H9 (cell line): ENCODE measurements at regions not wholly inside any gene's neighbourhood (a gene's known extent, or its start where the extent isn't known, plus 50 kb on each side); places are given as distances from the start of the nearest gene placed in this dataset.

Experiments
- DNase-seq: peaks from one replicate; pipeline ENCODE4 v3.0.0-alpha.2; 2017
- H2AFZ ChIP-seq: one replicate; pipeline ENCODE4 v1.6.1; 2013; ENCODE audit warnings: mild to moderate bottlenecking, low read length, control low read depth, moderate library complexity
- H2AK5ac ChIP-seq: 2 replicates; pipeline ENCODE4 v1.6.1; 2013; ENCODE audit warnings: low read length, control low read depth, mixed read lengths; ENCODE audit not compliant: insufficient read length
- H2BK120ac ChIP-seq: one replicate; pipeline ENCODE4 v1.6.1; 2013; ENCODE audit warnings: low read depth, mild to moderate bottlenecking, low read length, control low read depth, inconsistent platforms; ENCODE audit not compliant: poor library complexity, severe bottlenecking
- H2BK12ac ChIP-seq: 2 replicates; pipeline ENCODE4 v1.6.1; 2013; ENCODE audit warnings: low read length, control low read depth, mixed read lengths, low read depth; ENCODE audit not compliant: insufficient read length
- H2BK15ac ChIP-seq: 2 replicates; pipeline ENCODE4 v1.6.1; 2013; ENCODE audit warnings: low read depth, low read length, control low read depth
- H2BK20ac ChIP-seq: one replicate; pipeline ENCODE4 v1.6.1; 2013; ENCODE audit warnings: low read depth, mild to moderate bottlenecking, low read length, control low read depth, inconsistent platforms; ENCODE audit not compliant: poor library complexity, severe bottlenecking
- H2BK5ac ChIP-seq: 2 replicates; pipeline ENCODE4 v1.6.1; 2013; ENCODE audit warnings: low read length, control low read depth, mixed read lengths; ENCODE audit not compliant: insufficient read length
- H3K14ac ChIP-seq: 2 replicates; pipeline ENCODE4 v1.6.1; 2013; ENCODE audit warnings: low read length, control low read depth; ENCODE audit not compliant: insufficient read depth
- H3K18ac ChIP-seq: 2 replicates; pipeline ENCODE4 v1.6.1; 2013; ENCODE audit warnings: low read depth, mild to moderate bottlenecking, mixed read lengths, low read length, control low read depth; ENCODE audit not compliant: insufficient read length
- H3K23ac ChIP-seq: 2 replicates; pipeline ENCODE4 v1.6.1; 2013; ENCODE audit warnings: low read length, control low read depth, mixed read lengths, low read depth; ENCODE audit not compliant: insufficient read length
- H3K23me2 ChIP-seq: 2 replicates; pipeline ENCODE4 v1.6.1; 2013; ENCODE audit warnings: low read depth, mild to moderate bottlenecking, mixed read lengths, low read length, control low read depth; ENCODE audit not compliant: insufficient read length, poor library complexity, severe bottlenecking
- H3K27ac ChIP-seq: 2 replicates; pipeline ENCODE4 v1.5.1; 2013; ENCODE audit warnings: low read length, control low read depth, mixed read lengths, low read depth; ENCODE audit not compliant: insufficient read length
- H3K27me3 ChIP-seq: 2 replicates; pipeline ENCODE4 v1.6.1; 2013; ENCODE audit warnings: low read length, control low read depth, inconsistent platforms; ENCODE audit not compliant: insufficient read depth
- H3K4ac ChIP-seq: 2 replicates; pipeline ENCODE4 v1.6.1; 2013; ENCODE audit warnings: low read depth, mild to moderate bottlenecking, control low read depth, inconsistent platforms, low read length, moderate library complexity
- H3K4me1 ChIP-seq: 2 replicates; pipeline ENCODE4 v1.6.1; 2013; ENCODE audit warnings: low read length, control low read depth, inconsistent platforms; ENCODE audit not compliant: insufficient read depth
- H3K4me2 ChIP-seq: 2 replicates; pipeline ENCODE4 v1.6.1; 2013; ENCODE audit warnings: low read length, control low read depth, mixed read lengths; ENCODE audit not compliant: insufficient read length, insufficient read depth
- H3K56ac ChIP-seq: 2 replicates; pipeline ENCODE4 v1.6.1; 2013; ENCODE audit warnings: low read depth, mild to moderate bottlenecking, mixed read lengths, low read length, control low read depth; ENCODE audit not compliant: insufficient read length
- H3K79me1 ChIP-seq: 2 replicates; pipeline ENCODE4 v1.6.1; 2013; ENCODE audit warnings: low read depth, mild to moderate bottlenecking, moderate library complexity, low read length, control low read depth, inconsistent platforms; ENCODE audit not compliant: insufficient read depth, poor library complexity, severe bottlenecking
- H3K79me2 ChIP-seq: 2 replicates; pipeline ENCODE4 v1.6.1; 2013; ENCODE audit warnings: low read length, control low read depth, inconsistent platforms; ENCODE audit not compliant: insufficient read depth
- H3K9ac ChIP-seq: 2 replicates; pipeline ENCODE4 v1.6.1; 2013; ENCODE audit warnings: low read length, control low read depth, mixed read lengths; ENCODE audit not compliant: insufficient read length; ENCODE audit errors: extremely low read depth
- H3K9me3 ChIP-seq: one replicate; pipeline ENCODE4 v1.6.1; 2013; ENCODE audit warnings: low read depth, low read length, inconsistent platforms; ENCODE audit not compliant: control insufficient read depth
- H3T11ph ChIP-seq: one replicate; pipeline ENCODE4 v1.6.1; 2013; ENCODE audit warnings: mild to moderate bottlenecking, low read length, control low read depth, inconsistent platforms
- H4K20me1 ChIP-seq: one replicate; pipeline ENCODE4 v1.6.1; 2013; ENCODE audit not compliant: control insufficient read depth, insufficient read length, insufficient read depth
- H4K5ac ChIP-seq: 2 replicates; pipeline ENCODE4 v1.6.1; 2013; ENCODE audit warnings: low read depth, mild to moderate bottlenecking, mixed read lengths, low read length, control low read depth; ENCODE audit not compliant: insufficient read length
- H4K8ac ChIP-seq: replicated peaks from 2 replicates; pipeline ENCODE4 v1.6.1; 2013; ENCODE audit warnings: low read length, control low read depth, mixed read lengths, low read depth; ENCODE audit not compliant: insufficient read length
- H4K91ac ChIP-seq: 2 replicates; pipeline ENCODE4 v1.6.1; 2013; ENCODE audit warnings: low read depth, mild to moderate bottlenecking, moderate library complexity, mixed read lengths, low read length, control low read depth; ENCODE audit not compliant: insufficient read length
- H3K27ac Mint-ChIP-seq, 3 experiments: 2 replicates in 2 of 3; 3 replicates in 1 of 3; pipeline ENCODE4 v1.8.0; 2020 to 2021; ENCODE audit warnings: mixed read lengths in 3 of 3, mild to moderate bottlenecking in 1 of 3, moderate library complexity in 1 of 3
- H3K27me3 Mint-ChIP-seq: 2 replicates; pipeline ENCODE4 v1.8.0; 2021; ENCODE audit warnings: low read depth, mild to moderate bottlenecking, moderate library complexity, mixed read lengths
- H3K36me3 Mint-ChIP-seq, 3 experiments: 2 replicates in 2 of 3; 3 replicates in 1 of 3; pipeline ENCODE4 v1.8.0; 2020 to 2021; ENCODE audit warnings: low read depth in 3 of 3, mixed read lengths in 3 of 3; ENCODE audit not compliant: insufficient read depth in 1 of 3
- H3K4me1 Mint-ChIP-seq, 2 experiments: 2 replicates each; pipeline ENCODE4 v1.8.0; 2020; ENCODE audit warnings: mixed read lengths in 2 of 2
- H3K4me3 Mint-ChIP-seq, 2 experiments: 2 replicates in 1 of 2; 3 replicates in 1 of 2; pipeline ENCODE4 v1.8.0; 2020 to 2021; ENCODE audit warnings: mild to moderate bottlenecking in 2 of 2, mixed read lengths in 2 of 2, moderate library complexity in 1 of 2
- H3K9me3 Mint-ChIP-seq, 2 experiments: 2 replicates in 1 of 2; 3 replicates in 1 of 2; pipeline ENCODE4 v1.8.0; 2020; ENCODE audit warnings: mild to moderate bottlenecking in 2 of 2, mixed read lengths in 2 of 2, moderate library complexity in 1 of 2
- WGBS: extraction: QIAGEN DNeasy Blood & Tissue Kit; methylation state at CpG from one replicate; pipeline ENCODE4 v1.1.7; 2013; ENCODE audit warnings: missing lambda C conversion rate, low lambda C conversion rate, mixed read lengths; ENCODE audit not compliant: insufficient read length; ENCODE audit errors: extremely low coverage; 5-methylcytosine and 5-hydroxymethylcytosine counted together
- TF ChIP-seq, protein P1 (sequence below): fragments of 200-600 bp; sonication (generic); conservative IDR thresholded peaks from 3 replicates; pipeline ENCODE4 v1.8.0; 2021; ENCODE audit warnings: antibody characterized with exemption, mild to moderate bottlenecking

DNA sequence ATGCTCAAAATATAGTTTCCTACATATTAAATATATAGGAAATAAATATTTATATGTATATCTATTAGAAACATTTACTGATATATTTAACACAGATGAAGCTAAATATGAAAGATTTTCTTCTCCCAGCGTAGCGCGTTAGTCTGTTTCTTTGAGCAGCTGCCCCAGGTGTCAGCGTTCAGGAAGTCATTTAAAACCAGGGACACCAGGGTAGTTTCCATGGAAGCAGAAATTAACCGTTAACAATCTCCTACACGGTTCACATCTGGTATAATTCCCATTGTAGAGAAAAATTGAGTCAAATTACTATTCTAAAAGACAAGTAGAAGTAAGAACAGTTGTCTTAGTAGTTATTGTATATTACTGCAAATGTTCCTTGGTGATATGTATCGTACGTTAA is 1443.7 kb downstream of the MRPL39 start:
- Histone ChIP-seq H3T11ph (no peak overlapping the region), H3K27ac (no peak overlapping the region), H3K9me3 (no peaks in the 10 kb centered on the region), H4K91ac (no peak overlapping the region), H3K9ac (no peak overlapping the region), H2BK15ac (no peak overlapping the region), H2BK20ac (no peak overlapping the region), H3K4ac (no peak overlapping the region), H2BK120ac (no peak overlapping the region), H3K79me1 (no peaks in the 10 kb centered on the region), H4K5ac (no peak overlapping the region), H3K56ac (no peak overlapping the region), H2AK5ac (no peak overlapping the region), H3K14ac (no peak overlapping the region), H3K4me2 (no peak overlapping the region), H4K8ac (no peak overlapping the region), H4K20me1 (no peaks in the 10 kb centered on the region), H2BK5ac (no peak overlapping the region), H2AFZ (no peak overlapping the region), H3K23ac (no peak overlapping the region), H3K18ac (no peak overlapping the region), H3K79me2 (no peaks in the 10 kb centered on the region), H3K4me1 (no peaks in the 10 kb centered on the region), H3K23me2 (no peaks in the 10 kb centered on the region), H2BK12ac (no peak overlapping the region), H3K27me3 (no peaks in the 10 kb centered on the region)
- TF ChIP-seq, protein P1, sequence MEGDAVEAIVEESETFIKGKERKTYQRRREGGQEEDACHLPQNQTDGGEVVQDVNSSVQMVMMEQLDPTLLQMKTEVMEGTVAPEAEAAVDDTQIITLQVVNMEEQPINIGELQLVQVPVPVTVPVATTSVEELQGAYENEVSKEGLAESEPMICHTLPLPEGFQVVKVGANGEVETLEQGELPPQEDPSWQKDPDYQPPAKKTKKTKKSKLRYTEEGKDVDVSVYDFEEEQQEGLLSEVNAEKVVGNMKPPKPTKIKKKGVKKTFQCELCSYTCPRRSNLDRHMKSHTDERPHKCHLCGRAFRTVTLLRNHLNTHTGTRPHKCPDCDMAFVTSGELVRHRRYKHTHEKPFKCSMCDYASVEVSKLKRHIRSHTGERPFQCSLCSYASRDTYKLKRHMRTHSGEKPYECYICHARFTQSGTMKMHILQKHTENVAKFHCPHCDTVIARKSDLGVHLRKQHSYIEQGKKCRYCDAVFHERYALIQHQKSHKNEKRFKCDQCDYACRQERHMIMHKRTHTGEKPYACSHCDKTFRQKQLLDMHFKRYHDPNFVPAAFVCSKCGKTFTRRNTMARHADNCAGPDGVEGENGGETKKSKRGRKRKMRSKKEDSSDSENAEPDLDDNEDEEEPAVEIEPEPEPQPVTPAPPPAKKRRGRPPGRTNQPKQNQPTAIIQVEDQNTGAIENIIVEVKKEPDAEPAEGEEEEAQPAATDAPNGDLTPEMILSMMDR = no peak
- DNase-seq = no peak
- no peaks in the 10 kb centered on the region for H3K4me1 Mint-ChIP-seq
- peaks cover 0 to 23% (median 0%) of the 10 kb centered on the region in 3 experiments; a peak in 3 of 7 replicates for H3K36me3 Mint-ChIP-seq
- H3K27me3 Mint-ChIP-seq = peaks cover 2% of the 10 kb centered on the region
- H3K9me3 Mint-ChIP-seq = peaks cover 49 to 62% of the 10 kb centered on the region in 2 experiments
- WGBS = no CpG with 5 or more reads among the region's 8 CpGs
- no peak overlapping the region for H3K4me3 Mint-ChIP-seq
- no peak overlapping the region for H3K27ac Mint-ChIP-seq
